ENCODE measurements at regions not wholly inside any gene's neighbourhood (a gene's known extent, or its start where the extent isn't known, plus 50 kb on each side); places are given as distances from the start of the nearest gene placed in this dataset.

GRCh38 chr19:28820289-28820688 is 392.7 kb downstream of the UQCRFS1 start:
- DNase-seq (ENCODE audit: low read depth in 4 of 4, low spot score in 3 of 4): no peak

- no peak for DNase-seq (ENCODE audit: low read depth in 4 of 4, low spot score in 3 of 4)
Measured at GRCh38 chr19:28815257-28815656, 397.7 kb downstream of the UQCRFS1 start.

GRCh38 chr19:28794301-28794700 is 418.6 kb downstream of the UQCRFS1 start:
- DNase-seq (ENCODE audit: low read depth in 4 of 4, low spot score in 3 of 4): no peak

GRCh38 chr19:28793391-28794168 is 419.4 kb downstream of the UQCRFS1 start:
- DNase-seq (ENCODE audit: low read depth in 4 of 4, low spot score in 3 of 4): no peak

- no peak for DNase-seq (ENCODE audit: low read depth in 4 of 4, low spot score in 3 of 4)
Measured at GRCh38 chr19:28785971-28786370, 427.0 kb downstream of the UQCRFS1 start.

- DNase-seq (ENCODE audit: low read depth in 4 of 4, low spot score in 3 of 4): no peak
Measured at GRCh38 chr19:28764066-28764465, 448.9 kb downstream of the UQCRFS1 start.

GRCh38 chr19:28746478-28746877 is 466.5 kb downstream of the UQCRFS1 start:
- no peak for DNase-seq (ENCODE audit: low read depth in 4 of 4, low spot score in 3 of 4)

GRCh38 chr19:28744943-28745342 is 468.0 kb downstream of the UQCRFS1 start:
- DNase-seq (ENCODE audit: low read depth in 4 of 4, low spot score in 3 of 4): no peak

- no peak for DNase-seq (ENCODE audit: low read depth in 4 of 4, low spot score in 3 of 4)
Measured at GRCh38 chr19:28744014-28744413, 468.9 kb downstream of the UQCRFS1 start.

GRCh38 chr19:28737021-28737895 is 475.7 kb downstream of the UQCRFS1 start:
- peak in 3 of 4 donors; percentile 15 to 31 (median 24) for DNase-seq (ENCODE audit: low read depth in 4 of 4, low spot score in 3 of 4)

GRCh38 chr19:28736528-28736927 is 476.4 kb downstream of the UQCRFS1 start:
- no peak for DNase-seq (ENCODE audit: low read depth in 4 of 4, low spot score in 3 of 4)

- no peak for DNase-seq (ENCODE audit: low read depth in 4 of 4, low spot score in 3 of 4)
Measured at GRCh38 chr19:28731577-28731976, 481.4 kb downstream of the UQCRFS1 start.

- no peak for DNase-seq (ENCODE audit: low read depth in 4 of 4, low spot score in 3 of 4)
Measured at GRCh38 chr19:28730791-28731512, 482.0 kb downstream of the UQCRFS1 start.

- DNase-seq (ENCODE audit: low read depth in 4 of 4, low spot score in 3 of 4): peak in 1 of 4 donors; percentile 24
Measured at GRCh38 chr19:28727480-28728159, 485.3 kb downstream of the UQCRFS1 start.

GRCh38 chr19:28726533-28727479 is 486.1 kb downstream of the UQCRFS1 start:
- no peak for DNase-seq (ENCODE audit: low read depth in 4 of 4, low spot score in 3 of 4)

- no peak for DNase-seq (ENCODE audit: low read depth in 4 of 4, low spot score in 3 of 4)
Measured at GRCh38 chr19:28718909-28719308, 494.0 kb downstream of the UQCRFS1 start.

- DNase-seq (ENCODE audit: low read depth in 4 of 4, low spot score in 3 of 4): no peak
Measured at GRCh38 chr19:28715157-28715556, 497.8 kb downstream of the UQCRFS1 start.

GRCh38 chr19:28711411-28711810 is 501.5 kb downstream of the UQCRFS1 start:
- no peak for DNase-seq (ENCODE audit: low read depth in 4 of 4, low spot score in 3 of 4)

GRCh38 chr19:28710278-28710677 is 502.7 kb downstream of the UQCRFS1 start:
- DNase-seq (ENCODE audit: low read depth in 4 of 4, low spot score in 3 of 4): peak; percentile 31 to 64 (median 50)
